Breast epithelium (tissue), 3 donors: ENCODE measurements at regions not wholly inside any gene's neighbourhood (a gene's known extent, or its start where the extent isn't known, plus 50 kb on each side); places are given as distances from the start of the nearest gene placed in this dataset.

Source experiments
- CTCF ChIP-seq, 3 donors: fragments of 450-650 bp; IDR thresholded peaks; one replicate each; pipeline ENCODE4 v1.5.1; 2016 to 2017; ENCODE audit warnings: antibody characterized with exemption in 3 of 3, mild to moderate bottlenecking in 3 of 3, moderate library complexity in 3 of 3
- POLR2A ChIP-seq: fragments of 450-650 bp; IDR thresholded peaks from one replicate; pipeline ENCODE4 v1.6.1; 2016; ENCODE audit warnings: antibody characterized with exemption, mild to moderate bottlenecking, moderate library complexity

- TF ChIP-seq CTCF (IDR thresholded peaks at IDR 0.05) (no peak), POLR2A (no peak)
These were observed 435.5 kb downstream of the SIPA1L2 start for GRCh38 chr1:232194424-232194823.
